ENCODE measurements at regions not wholly inside any gene's neighbourhood (a gene's known extent, or its start where the extent isn't known, plus 50 kb on each side); places are given as distances from the start of the nearest gene placed in this dataset.

DNA sequence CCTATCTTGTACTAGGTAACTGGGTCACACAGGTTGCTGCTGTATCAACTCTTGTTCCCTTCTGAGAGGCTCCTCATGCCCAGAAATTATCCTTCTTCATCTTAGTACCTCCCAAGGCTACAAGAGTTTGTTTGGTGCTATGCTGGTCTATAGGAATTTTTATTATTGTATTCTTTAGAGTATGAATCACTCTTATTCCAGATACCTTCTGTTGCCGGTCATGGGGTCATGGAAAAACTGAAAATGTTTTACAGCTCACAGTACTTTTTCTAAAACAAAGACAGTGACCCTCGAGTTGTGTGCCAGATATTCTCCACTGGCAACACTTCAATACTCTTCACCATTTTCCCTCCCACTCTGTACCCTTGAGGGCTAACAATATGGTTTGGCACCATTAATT lies 1598.0 kb upstream of the TMEM132C start:
- no peak overlapping the region for H3K9ac ChIP-seq (ENCODE audit: low read length)
- no peak for TF ChIP-seq EZH2phosphoT487 (conservative IDR thresholded peaks at IDR 0.05; ENCODE audit: low read length)
- TF ChIP-seq, protein P1, sequence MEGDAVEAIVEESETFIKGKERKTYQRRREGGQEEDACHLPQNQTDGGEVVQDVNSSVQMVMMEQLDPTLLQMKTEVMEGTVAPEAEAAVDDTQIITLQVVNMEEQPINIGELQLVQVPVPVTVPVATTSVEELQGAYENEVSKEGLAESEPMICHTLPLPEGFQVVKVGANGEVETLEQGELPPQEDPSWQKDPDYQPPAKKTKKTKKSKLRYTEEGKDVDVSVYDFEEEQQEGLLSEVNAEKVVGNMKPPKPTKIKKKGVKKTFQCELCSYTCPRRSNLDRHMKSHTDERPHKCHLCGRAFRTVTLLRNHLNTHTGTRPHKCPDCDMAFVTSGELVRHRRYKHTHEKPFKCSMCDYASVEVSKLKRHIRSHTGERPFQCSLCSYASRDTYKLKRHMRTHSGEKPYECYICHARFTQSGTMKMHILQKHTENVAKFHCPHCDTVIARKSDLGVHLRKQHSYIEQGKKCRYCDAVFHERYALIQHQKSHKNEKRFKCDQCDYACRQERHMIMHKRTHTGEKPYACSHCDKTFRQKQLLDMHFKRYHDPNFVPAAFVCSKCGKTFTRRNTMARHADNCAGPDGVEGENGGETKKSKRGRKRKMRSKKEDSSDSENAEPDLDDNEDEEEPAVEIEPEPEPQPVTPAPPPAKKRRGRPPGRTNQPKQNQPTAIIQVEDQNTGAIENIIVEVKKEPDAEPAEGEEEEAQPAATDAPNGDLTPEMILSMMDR (IDR thresholded peaks at IDR 0.05; ENCODE audit: insufficient read depth, low read length, poor library complexity, severe bottlenecking): no peak
- no peaks in the 10 kb centered on the region for H4K20me1 ChIP-seq (ENCODE audit: low read depth, low read length)
- no peak overlapping the region for H3K27ac ChIP-seq (ENCODE audit: low read depth, low read length)
- H3K9me3 ChIP-seq (ENCODE audit: insufficient read depth, low read length): no peaks in the 10 kb centered on the region
- no peaks in the 10 kb centered on the region for H3K9me2 ChIP-seq (replicated peaks; ENCODE audit: insufficient read depth, low read length)
- H3K36me3 ChIP-seq (ENCODE audit: low read length): no peaks in the 10 kb centered on the region
- no peak overlapping the region for H3K4me3 ChIP-seq (ENCODE audit: insufficient read depth, low read length, poor library complexity, severe bottlenecking)
- H3F3A ChIP-seq (ENCODE audit: insufficient read depth): no peaks in the 10 kb centered on the region
- no peak overlapping the region for H3K4me2 ChIP-seq (ENCODE audit: low read depth, low read length, poor library complexity, severe bottlenecking)
- H3K79me2 ChIP-seq (ENCODE audit: insufficient read depth, low read length): no peaks in the 10 kb centered on the region
- H2AFZ ChIP-seq (ENCODE audit: low read depth, low read length, severe bottlenecking): no peak overlapping the region
- no peaks in the 10 kb centered on the region for H3K27me3 ChIP-seq (ENCODE audit: low read length)

DNA sequence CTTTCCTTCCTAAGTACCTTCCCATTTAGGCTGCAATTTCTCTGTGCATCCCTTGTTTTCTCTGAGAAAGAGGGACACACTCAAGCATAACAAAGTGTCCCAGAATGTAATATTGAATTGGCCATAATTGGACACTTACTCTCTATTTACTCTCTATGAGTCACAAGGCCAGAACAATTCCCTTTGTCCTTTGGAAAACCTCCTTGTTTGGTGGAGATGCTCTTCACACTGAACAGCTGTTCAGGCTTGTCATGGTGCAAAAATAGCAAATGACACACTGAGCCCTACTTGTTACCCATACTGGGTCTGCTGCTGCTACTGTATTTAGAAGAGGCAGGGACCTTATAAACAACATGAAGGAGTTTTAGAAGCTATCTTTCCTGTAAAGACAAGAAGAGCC lies 1590.5 kb upstream of the TMEM132C start:
- no peak for TF ChIP-seq EZH2phosphoT487 (conservative IDR thresholded peaks at IDR 0.05; ENCODE audit: low read length)
- TF ChIP-seq, protein P1 (IDR thresholded peaks at IDR 0.05; ENCODE audit: insufficient read depth, low read length, poor library complexity, severe bottlenecking): no peak

DNA sequence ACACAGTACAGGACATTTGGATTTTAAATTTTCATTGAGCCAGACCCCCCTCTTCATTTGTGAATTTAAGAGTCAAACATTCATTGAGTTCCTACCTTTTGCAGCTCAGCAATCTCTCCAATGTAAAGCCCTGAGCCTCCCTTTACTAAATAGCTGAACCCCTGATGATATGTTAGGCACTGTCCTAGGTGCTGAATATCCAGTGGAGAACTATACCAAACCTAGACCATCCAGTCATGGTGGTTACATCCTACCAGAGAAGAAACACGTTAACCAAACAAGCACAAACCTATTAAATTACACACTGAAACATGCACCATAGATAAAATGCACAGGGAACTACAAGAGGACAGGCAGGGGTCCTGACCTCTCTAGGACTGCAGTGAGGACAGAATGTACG lies 1585.3 kb upstream of the TMEM132C start:
- Histone ChIP-seq H3K4me3 (ENCODE audit: insufficient read depth, low read length, poor library complexity, severe bottlenecking) (no peak overlapping the region), H4K20me1 (ENCODE audit: low read depth, low read length) (no peaks in the 10 kb centered on the region), H3K9ac (ENCODE audit: low read length) (no peak overlapping the region), H3F3A (ENCODE audit: insufficient read depth) (no peaks in the 10 kb centered on the region), H3K27me3 (ENCODE audit: low read length) (no peaks in the 10 kb centered on the region), H3K36me3 (ENCODE audit: low read length) (no peaks in the 10 kb centered on the region), H3K9me3 (ENCODE audit: insufficient read depth, low read length) (peaks cover 4% of the 10 kb centered on the region; the same call in 1 of the 2 replicates), H3K4me2 (ENCODE audit: low read depth, low read length, poor library complexity, severe bottlenecking) (no peak overlapping the region), H2AFZ (ENCODE audit: low read depth, low read length, severe bottlenecking) (no peak overlapping the region), H3K9me2 (replicated peaks; ENCODE audit: insufficient read depth, low read length) (no peaks in the 10 kb centered on the region), H3K79me2 (ENCODE audit: insufficient read depth, low read length) (no peaks in the 10 kb centered on the region), H3K27ac (ENCODE audit: low read depth, low read length) (no peak overlapping the region)
- TF ChIP-seq, protein P1 (IDR thresholded peaks at IDR 0.05; ENCODE audit: insufficient read depth, low read length, poor library complexity, severe bottlenecking): no peak
- no peak for TF ChIP-seq EZH2phosphoT487 (conservative IDR thresholded peaks at IDR 0.05; ENCODE audit: low read length)

More for the DNA sequence above, 1590.5 kb upstream of the TMEM132C start:
- no peak overlapping the region for H3K27ac ChIP-seq (ENCODE audit: low read depth, low read length)
- H3F3A ChIP-seq (ENCODE audit: insufficient read depth): no peaks in the 10 kb centered on the region
- H3K9ac ChIP-seq (ENCODE audit: low read length): no peak overlapping the region
- H3K27me3 ChIP-seq (ENCODE audit: low read length): no peaks in the 10 kb centered on the region
- H2AFZ ChIP-seq (ENCODE audit: low read depth, low read length, severe bottlenecking): no peak overlapping the region
- H4K20me1 ChIP-seq (ENCODE audit: low read depth, low read length): no peaks in the 10 kb centered on the region
- H3K36me3 ChIP-seq (ENCODE audit: low read length): no peaks in the 10 kb centered on the region
- no peak overlapping the region for H3K4me2 ChIP-seq (ENCODE audit: low read depth, low read length, poor library complexity, severe bottlenecking)
- H3K79me2 ChIP-seq (ENCODE audit: insufficient read depth, low read length): no peaks in the 10 kb centered on the region
- H3K9me2 ChIP-seq (replicated peaks; ENCODE audit: insufficient read depth, low read length): no peaks in the 10 kb centered on the region
- H3K4me3 ChIP-seq (ENCODE audit: insufficient read depth, low read length, poor library complexity, severe bottlenecking): no peak overlapping the region
- no peaks in the 10 kb centered on the region for H3K9me3 ChIP-seq (ENCODE audit: insufficient read depth, low read length)
